ENCODE measurements at regions not wholly inside any gene's neighbourhood (a gene's known extent, or its start where the extent isn't known, plus 50 kb on each side); places are given as distances from the start of the nearest gene placed in this dataset.

DNA sequence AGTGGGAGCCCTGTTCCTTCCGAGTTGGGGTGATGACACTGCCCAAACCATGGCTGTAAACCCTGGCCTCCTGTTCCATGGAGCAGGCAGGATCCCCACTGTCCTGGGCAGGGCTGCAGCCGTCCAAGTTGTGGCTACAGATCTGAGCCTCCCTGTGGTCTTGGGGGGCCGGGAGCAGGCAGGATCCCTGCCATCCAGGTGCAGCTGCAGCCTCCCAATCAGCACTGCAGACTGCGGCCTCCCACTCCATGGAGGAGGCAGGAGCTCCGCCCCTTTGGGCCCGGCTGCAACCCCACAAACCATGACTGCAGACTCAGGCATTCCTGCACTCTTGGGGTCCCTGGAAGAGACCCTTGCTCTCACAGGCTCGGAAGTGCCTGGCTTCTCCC lies 872.1 kb upstream of the GJE1 start:
- TF ChIP-seq, protein P1, sequence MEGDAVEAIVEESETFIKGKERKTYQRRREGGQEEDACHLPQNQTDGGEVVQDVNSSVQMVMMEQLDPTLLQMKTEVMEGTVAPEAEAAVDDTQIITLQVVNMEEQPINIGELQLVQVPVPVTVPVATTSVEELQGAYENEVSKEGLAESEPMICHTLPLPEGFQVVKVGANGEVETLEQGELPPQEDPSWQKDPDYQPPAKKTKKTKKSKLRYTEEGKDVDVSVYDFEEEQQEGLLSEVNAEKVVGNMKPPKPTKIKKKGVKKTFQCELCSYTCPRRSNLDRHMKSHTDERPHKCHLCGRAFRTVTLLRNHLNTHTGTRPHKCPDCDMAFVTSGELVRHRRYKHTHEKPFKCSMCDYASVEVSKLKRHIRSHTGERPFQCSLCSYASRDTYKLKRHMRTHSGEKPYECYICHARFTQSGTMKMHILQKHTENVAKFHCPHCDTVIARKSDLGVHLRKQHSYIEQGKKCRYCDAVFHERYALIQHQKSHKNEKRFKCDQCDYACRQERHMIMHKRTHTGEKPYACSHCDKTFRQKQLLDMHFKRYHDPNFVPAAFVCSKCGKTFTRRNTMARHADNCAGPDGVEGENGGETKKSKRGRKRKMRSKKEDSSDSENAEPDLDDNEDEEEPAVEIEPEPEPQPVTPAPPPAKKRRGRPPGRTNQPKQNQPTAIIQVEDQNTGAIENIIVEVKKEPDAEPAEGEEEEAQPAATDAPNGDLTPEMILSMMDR (IDR thresholded peaks at IDR 0.05; ENCODE audit: unreplicated experiment in 3 of 3), result no peak
- Mint-ChIP-seq H3K9me3 (peaks cover 2% of the 10 kb centered on the region), H3K27me3 (ENCODE audit: low read depth) (no peaks in the 10 kb centered on the region), H3K36me3 (ENCODE audit: low read depth) (no peaks in the 10 kb centered on the region), H3K4me1 (no peaks in the 10 kb centered on the region), H3K4me3 (no peak overlapping the region), H3K27ac (no peak overlapping the region)

DNA sequence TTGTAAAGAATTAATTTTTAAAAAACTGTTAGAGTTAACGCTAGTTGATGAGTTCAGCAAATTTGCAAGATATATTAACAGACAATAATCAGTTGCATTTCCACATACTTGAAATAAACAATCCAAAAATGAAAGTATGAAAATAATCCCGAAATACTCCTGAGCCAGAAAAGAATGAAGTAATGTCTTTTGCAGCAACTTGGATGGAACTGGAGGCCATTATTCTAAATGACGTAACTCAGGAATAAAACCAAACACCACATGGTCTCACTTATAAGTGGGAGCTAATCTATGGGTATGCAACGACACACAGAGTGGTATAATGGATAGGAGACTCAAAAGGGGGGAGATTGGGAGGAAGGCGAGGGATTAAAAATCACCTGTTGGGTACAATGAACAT lies 872.9 kb upstream of the GJE1 start:
- Mint-ChIP-seq H3K27ac (no peak overlapping the region), H3K4me3 (no peak overlapping the region), H3K36me3 (ENCODE audit: low read depth) (no peaks in the 10 kb centered on the region), H3K9me3 (peaks cover 2% of the 10 kb centered on the region), H3K27me3 (ENCODE audit: low read depth) (no peaks in the 10 kb centered on the region), H3K4me1 (no peaks in the 10 kb centered on the region)
- TF ChIP-seq, protein P1 (IDR thresholded peaks at IDR 0.05; ENCODE audit: unreplicated experiment in 3 of 3), result no peak

DNA sequence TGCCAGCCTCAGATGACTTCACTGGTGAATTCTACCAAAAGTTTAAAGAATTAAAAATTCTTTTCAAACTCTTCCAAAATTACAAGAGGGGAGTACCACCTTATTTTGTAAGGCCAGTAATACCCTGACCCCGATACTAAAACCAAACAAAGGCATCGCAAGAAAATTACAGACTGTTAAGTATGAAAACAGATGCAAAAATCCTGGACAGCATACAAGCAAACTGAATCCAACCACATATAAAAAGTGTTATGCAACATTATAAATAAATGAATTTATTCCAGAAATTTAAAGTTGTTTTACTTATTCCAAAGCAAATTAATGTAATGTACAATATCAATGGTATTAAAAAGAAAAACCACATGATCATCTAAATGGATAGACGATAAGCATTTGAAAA lies 873.6 kb upstream of the GJE1 start:
- H3K27ac Mint-ChIP-seq, result no peak overlapping the region
- H3K9me3 Mint-ChIP-seq, result peaks cover 2% of the 10 kb centered on the region
- no peak overlapping the region for H3K4me3 Mint-ChIP-seq
- no peaks in the 10 kb centered on the region for H3K4me1 Mint-ChIP-seq
- TF ChIP-seq, protein P1 (IDR thresholded peaks at IDR 0.05; ENCODE audit: unreplicated experiment in 3 of 3), result no peak
- no peaks in the 10 kb centered on the region for H3K27me3 Mint-ChIP-seq (ENCODE audit: low read depth)
- no peaks in the 10 kb centered on the region for H3K36me3 Mint-ChIP-seq (ENCODE audit: low read depth)

DNA sequence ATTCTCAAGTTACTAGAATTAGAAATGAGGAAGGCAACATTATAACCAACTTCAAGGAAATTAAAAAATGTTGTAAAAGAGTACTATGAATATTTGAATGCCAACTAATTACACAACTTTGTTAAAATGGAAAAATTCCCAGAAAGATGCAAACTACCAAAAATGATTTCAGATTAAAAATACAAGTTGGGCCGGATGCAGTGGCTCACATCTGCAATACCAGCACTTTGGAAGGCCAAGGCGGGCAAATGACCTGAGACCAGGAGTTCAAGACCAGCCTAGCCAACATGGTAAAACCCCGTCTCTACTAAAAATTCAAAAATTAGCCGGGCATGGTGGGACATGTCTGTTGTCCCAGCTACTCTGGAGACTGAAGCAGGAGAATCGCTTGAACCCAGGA lies 874.2 kb upstream of the GJE1 start:
- H3K27me3 Mint-ChIP-seq (ENCODE audit: low read depth), result no peaks in the 10 kb centered on the region
- H3K4me3 Mint-ChIP-seq, result no peak overlapping the region
- TF ChIP-seq, protein P1 (IDR thresholded peaks at IDR 0.05; ENCODE audit: unreplicated experiment in 3 of 3), result no peak
- no peaks in the 10 kb centered on the region for H3K36me3 Mint-ChIP-seq (ENCODE audit: low read depth)
- no peak overlapping the region for H3K27ac Mint-ChIP-seq
- peaks cover 2% of the 10 kb centered on the region for H3K9me3 Mint-ChIP-seq
- H3K4me1 Mint-ChIP-seq, result peaks cover under 1% of the 10 kb centered on the region

DNA sequence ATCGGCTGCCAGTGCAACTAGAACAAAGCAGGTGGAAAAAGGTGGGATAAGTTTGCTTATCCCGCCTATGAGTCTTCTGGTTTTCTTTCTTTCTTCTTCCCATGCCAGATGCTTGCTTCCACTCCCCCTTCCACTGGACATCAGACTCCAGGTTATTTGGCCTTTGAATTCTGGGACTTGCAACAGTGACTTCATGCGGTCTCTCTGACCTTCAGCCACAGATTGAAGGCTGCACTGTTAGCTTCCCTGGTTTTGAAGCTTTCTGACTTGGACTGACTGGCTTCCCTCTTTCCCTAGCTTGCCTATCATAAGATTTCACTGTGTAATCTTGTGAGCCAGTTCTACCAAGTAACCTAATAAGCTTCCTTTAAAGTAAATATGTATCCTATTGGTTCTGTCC lies 878.4 kb upstream of the GJE1 start:
- TF ChIP-seq, protein P1 (IDR thresholded peaks at IDR 0.05; ENCODE audit: unreplicated experiment in 3 of 3), result no peak
- H3K27ac Mint-ChIP-seq, result peak overlapping the region in 1 of 3 experiments; percentile 17

DNA sequence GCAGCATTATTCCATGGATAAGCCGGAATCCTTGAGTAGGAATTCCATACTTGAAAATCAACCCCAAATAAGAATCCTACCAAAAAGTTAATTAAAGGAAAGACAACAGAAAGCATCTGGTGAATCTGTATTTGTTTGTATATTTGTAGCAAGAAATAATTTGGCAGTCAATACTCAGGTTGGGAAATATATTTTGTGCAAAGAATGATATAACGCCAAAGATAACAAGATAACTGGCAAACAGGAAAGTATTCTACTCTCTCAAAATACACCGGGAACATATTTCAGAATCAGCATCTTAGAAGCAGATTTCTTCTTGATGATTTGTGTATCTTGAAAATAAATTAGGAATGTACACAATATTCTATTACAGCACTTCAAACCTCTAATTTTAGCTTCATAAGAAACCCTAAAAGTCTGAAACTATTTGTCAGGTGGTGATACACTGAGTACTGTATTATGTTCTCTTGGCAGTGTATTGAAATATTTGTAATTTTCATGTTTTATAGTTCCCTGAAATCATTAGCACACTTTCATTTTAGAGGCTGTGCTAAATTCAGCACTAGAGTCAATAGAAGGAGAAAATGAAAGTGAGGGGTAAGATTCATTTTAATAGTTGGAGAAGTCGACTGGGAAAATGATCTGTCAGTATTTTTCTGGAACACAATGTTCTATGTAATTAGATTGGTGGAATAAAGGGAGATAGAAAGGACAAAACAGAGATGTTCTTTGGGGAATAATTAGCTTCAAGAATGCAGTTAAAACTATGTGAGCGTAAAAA lies 879.7 kb upstream of the GJE1 start:
- no peaks in the 10 kb centered on the region for H3K36me3 Mint-ChIP-seq (ENCODE audit: low read depth)
- peaks cover 2% of the 10 kb centered on the region for H3K9me3 Mint-ChIP-seq
- no peaks in the 10 kb centered on the region for H3K27me3 Mint-ChIP-seq (ENCODE audit: low read depth)
- TF ChIP-seq, protein P1 (IDR thresholded peaks at IDR 0.05; ENCODE audit: unreplicated experiment in 3 of 3), result no peak
- peak overlapping the region in 2 of 3 experiments; percentile 6 to 58 for H3K27ac Mint-ChIP-seq
- H3K4me3 Mint-ChIP-seq, result peak overlapping the region in 1 of 3 experiments; percentile 5
- peaks cover 6% of the 10 kb centered on the region for H3K4me1 Mint-ChIP-seq

More for the DNA sequence above, 878.4 kb upstream of the GJE1 start:
- Mint-ChIP-seq H3K4me1 (peaks cover 6% of the 10 kb centered on the region), H3K4me3 (no peak overlapping the region), H3K36me3 (ENCODE audit: low read depth) (no peaks in the 10 kb centered on the region), H3K9me3 (peaks cover 2% of the 10 kb centered on the region), H3K27me3 (ENCODE audit: low read depth) (no peaks in the 10 kb centered on the region)

All from nephron (organoid).